Chondrocyte (in vitro differentiated cells): ENCODE measurements at regions not wholly inside any gene's neighbourhood (a gene's known extent, or its start where the extent isn't known, plus 50 kb on each side); places are given as distances from the start of the nearest gene placed in this dataset.

Source experiments
- DNase-seq: peaks from one replicate; pipeline ENCODE4 v3.0.0; 2021; ENCODE audit warnings: mixed read lengths, low spot score
- H3K27ac Mint-ChIP-seq: one replicate; pipeline ENCODE4 v1.8.0; 2021; ENCODE audit warnings: mild to moderate bottlenecking, moderate library complexity, mixed read lengths; ENCODE audit not compliant: unreplicated experiment
- H3K27me3 Mint-ChIP-seq: 2 replicates; pipeline ENCODE4 v1.8.0; 2021; ENCODE audit warnings: low read depth, mixed read lengths
- H3K36me3 Mint-ChIP-seq: 2 replicates; pipeline ENCODE4 v1.8.0; 2021; ENCODE audit warnings: low read depth, mixed read lengths
- H3K4me1 Mint-ChIP-seq: 2 replicates; pipeline ENCODE4 v1.8.0; 2021; ENCODE audit warnings: low read depth, mild to moderate bottlenecking, mixed read lengths
- H3K4me3 Mint-ChIP-seq: one replicate; pipeline ENCODE4 v1.8.0; 2021; ENCODE audit warnings: mild to moderate bottlenecking, moderate library complexity, mixed read lengths; ENCODE audit not compliant: unreplicated experiment
- H3K9me3 Mint-ChIP-seq: 2 replicates; pipeline ENCODE4 v1.8.0; 2021; ENCODE audit warnings: low read depth, mixed read lengths
- CTCF ChIP-seq: fragments of 200-600 bp; sonication (generic); IDR thresholded peaks from 2 replicates; pipeline ENCODE4 v1.5.0; 2021; ENCODE audit warnings: antibody characterized with exemption, mild to moderate bottlenecking, moderate library complexity

DNA sequence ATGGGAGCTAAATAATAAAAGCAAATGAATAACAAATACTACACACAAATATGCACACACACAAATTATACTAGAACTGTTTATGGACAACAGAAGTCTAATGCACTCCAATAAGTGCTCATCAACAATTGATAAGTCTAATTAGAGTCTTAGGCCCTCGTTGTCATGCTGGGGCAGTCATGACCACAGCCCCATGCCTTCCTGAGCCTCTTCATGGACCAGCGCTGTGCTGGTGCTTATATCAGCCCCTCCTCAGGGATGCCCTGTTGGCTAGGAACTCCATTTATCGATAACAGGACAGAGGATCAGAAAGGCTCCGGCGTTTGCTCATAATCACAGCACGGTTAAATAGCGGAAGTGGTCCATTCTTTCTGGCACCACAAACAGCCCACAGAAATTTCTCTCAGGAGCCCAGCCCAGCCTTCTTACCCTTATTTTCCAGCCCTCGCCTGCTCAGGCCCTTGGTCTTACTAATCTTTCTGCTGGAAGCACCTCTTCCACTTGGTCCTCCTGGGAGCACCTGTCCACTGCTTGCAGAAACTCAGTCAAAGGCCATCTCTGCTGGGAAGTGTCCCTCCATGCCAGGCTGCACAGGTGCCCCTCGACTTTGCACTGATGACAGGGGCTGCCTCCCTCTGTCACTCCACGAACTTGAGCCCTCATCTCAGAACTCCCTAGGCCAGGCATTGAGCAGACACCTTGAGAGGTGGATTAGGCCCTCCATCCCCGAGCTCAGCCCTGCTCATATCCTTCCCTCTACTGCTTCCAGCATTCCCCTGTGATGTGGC, 500.2 kb upstream of the HS6ST1 start:
- Mint-ChIP-seq H3K27ac (no peak overlapping the region), H3K36me3 (no peaks in the 10 kb centered on the region), H3K4me1 (no peaks in the 10 kb centered on the region), H3K4me3 (no peak overlapping the region), H3K27me3 (peaks cover 16% of the 10 kb centered on the region), H3K9me3 (no peaks in the 10 kb centered on the region)
- no peak for TF ChIP-seq CTCF
- DNase-seq: no peak

DNA sequence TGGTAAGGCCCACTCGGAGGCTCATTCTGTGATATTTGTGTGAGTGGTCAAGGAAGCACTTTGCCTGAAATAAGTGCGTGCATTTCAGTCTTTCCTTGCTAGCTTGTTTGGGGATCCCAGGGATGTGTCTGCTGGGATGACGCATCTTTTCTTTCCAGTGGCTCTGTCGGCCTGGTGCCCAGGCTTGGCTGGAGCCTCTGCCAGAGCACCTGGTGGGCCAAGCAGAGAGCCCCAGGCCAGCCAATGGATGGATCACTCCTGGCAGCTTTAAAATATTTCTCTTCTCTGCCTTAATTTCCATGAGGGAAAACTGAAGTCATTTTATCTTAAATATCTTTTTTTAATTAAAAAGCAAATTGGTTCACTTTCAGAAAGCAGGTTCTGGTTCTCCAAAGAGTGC, 501.8 kb upstream of the HS6ST1 start:
- no peaks in the 10 kb centered on the region for H3K4me1 Mint-ChIP-seq
- no peak for DNase-seq
- no peaks in the 10 kb centered on the region for H3K9me3 Mint-ChIP-seq
- no peaks in the 10 kb centered on the region for H3K36me3 Mint-ChIP-seq
- no peak overlapping the region for H3K4me3 Mint-ChIP-seq
- peaks cover 13% of the 10 kb centered on the region for H3K27me3 Mint-ChIP-seq
- no peak overlapping the region for H3K27ac Mint-ChIP-seq
- TF ChIP-seq CTCF: no peak

GRCh38 chr2:128821010-128821409, 502.3 kb upstream of the HS6ST1 start:
- Mint-ChIP-seq H3K4me1 (no peaks in the 10 kb centered on the region), H3K9me3 (no peaks in the 10 kb centered on the region), H3K27ac (no peak overlapping the region), H3K4me3 (no peak overlapping the region), H3K36me3 (no peaks in the 10 kb centered on the region), H3K27me3 (peaks cover 13% of the 10 kb centered on the region)
- no peak for DNase-seq
- TF ChIP-seq CTCF: no peak

DNA sequence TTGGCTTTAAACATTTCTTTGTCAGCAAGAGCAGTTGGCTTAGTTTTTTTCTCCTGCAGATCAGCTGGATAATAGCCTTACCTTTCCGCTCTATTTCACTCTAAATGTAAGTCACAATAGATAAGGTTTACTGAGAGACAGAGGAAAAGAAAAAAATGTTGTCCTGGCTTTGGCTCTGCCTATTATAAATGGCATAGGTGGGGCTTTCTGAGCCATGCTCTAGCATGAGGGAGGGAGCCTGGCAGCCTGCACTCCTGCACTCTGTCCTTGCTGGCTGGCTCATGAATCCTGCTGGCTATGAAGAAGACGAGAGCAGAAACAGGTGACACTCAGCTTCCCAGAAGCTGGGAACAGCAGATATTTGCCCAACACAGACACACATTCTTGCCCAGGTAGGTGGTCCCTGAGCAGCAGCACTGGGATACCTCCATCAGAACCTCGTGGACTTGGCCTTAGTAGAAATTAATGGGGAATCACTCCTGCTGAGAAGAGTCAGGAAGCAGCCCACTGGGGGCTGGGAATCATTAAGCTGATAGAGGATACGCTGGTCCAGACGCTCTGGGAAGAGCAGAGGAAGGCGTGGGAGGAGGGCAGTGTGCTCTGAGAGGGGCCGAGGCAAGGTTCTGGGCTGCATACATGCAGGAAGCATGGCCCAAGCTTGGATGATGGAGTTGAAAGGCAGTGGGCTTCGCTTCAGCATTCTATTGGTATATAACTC, 514.4 kb upstream of the HS6ST1 start:
- no peaks in the 10 kb centered on the region for H3K36me3 Mint-ChIP-seq
- no peaks in the 10 kb centered on the region for H3K4me1 Mint-ChIP-seq
- H3K9me3 Mint-ChIP-seq: peaks cover 4% of the 10 kb centered on the region
- no peak overlapping the region for H3K4me3 Mint-ChIP-seq
- no peak for DNase-seq
- TF ChIP-seq CTCF: no peak
- H3K27ac Mint-ChIP-seq: no peak overlapping the region
- H3K27me3 Mint-ChIP-seq: peaks cover 30% of the 10 kb centered on the region

DNA sequence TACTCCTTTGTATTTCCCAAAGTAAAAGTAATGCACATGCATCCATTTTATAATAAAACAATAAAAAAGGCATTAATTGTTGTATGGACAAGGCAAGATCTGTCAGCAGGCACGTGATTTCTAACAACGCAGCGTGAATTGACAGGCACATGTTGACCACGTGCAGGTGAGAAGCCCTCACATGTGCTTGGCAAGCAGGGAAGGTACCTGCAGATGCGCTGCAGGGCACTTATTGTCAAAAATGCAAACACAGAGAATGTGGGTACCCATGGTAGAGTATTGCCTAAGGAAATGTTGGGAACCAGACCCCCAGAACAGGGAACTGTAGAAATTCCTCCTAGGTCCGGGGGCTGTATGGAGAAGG, 515.0 kb upstream of the HS6ST1 start:
- H3K9me3 Mint-ChIP-seq: peaks cover 5% of the 10 kb centered on the region
- no peaks in the 10 kb centered on the region for H3K4me1 Mint-ChIP-seq
- no peak overlapping the region for H3K4me3 Mint-ChIP-seq
- no peak for DNase-seq
- no peak for TF ChIP-seq CTCF
- no peaks in the 10 kb centered on the region for H3K36me3 Mint-ChIP-seq
- peaks cover 26% of the 10 kb centered on the region for H3K27me3 Mint-ChIP-seq
- H3K27ac Mint-ChIP-seq: no peak overlapping the region
